GM19468 (cell line): ENCODE measurements at regions not wholly inside any gene's neighbourhood (a gene's known extent, or its start where the extent isn't known, plus 50 kb on each side); places are given as distances from the start of the nearest gene placed in this dataset.
"Not testable (repeated sequence)": the region's sequence is repeated elsewhere in the genome, so short reads cannot be mapped to it uniquely, and the experiment has no call there.

Source experiments
- ATAC-seq: cut with Tn5 transposase; IDR thresholded peaks from one replicate; pipeline ENCODE4 v1.9.1; 2021; ENCODE audit warnings: mild to moderate bottlenecking, moderate library complexity, moderate number of reproducible peaks; ENCODE audit not compliant: unreplicated experiment; ENCODE audit errors: extremely low read depth

- no peak for ATAC-seq
Observed at GRCh38 chrX:150202641-150203247, 160.4 kb upstream of the MAMLD1 start.

GRCh38 chrX:150203248-150203645 lies 159.9 kb upstream of the MAMLD1 start:
- ATAC-seq, result no peak

GRCh38 chrX:150205011-150205410 lies 158.1 kb upstream of the MAMLD1 start:
- no peak for ATAC-seq

- ATAC-seq, result no peak
Observed at GRCh38 chrX:150207733-150208132, 155.4 kb upstream of the MAMLD1 start.

GRCh38 chrX:150211988-150212387 lies 151.1 kb upstream of the MAMLD1 start:
- ATAC-seq, result no peak

- no peak for ATAC-seq
Observed at GRCh38 chrX:150212672-150213480, 150.2 kb upstream of the MAMLD1 start.

- ATAC-seq, result no peak
Observed at GRCh38 chrX:150213481-150214030, 149.6 kb upstream of the MAMLD1 start.

- ATAC-seq, result not testable (repeated sequence)
Observed at GRCh38 chrX:150216000-150216399, 147.1 kb upstream of the MAMLD1 start.

- no peak for ATAC-seq
Observed at GRCh38 chrX:150216716-150217115, 146.4 kb upstream of the MAMLD1 start.

- no peak for ATAC-seq
Observed at GRCh38 chrX:150217609-150218008, 145.5 kb upstream of the MAMLD1 start.

- no peak for ATAC-seq
Observed at GRCh38 chrX:150219374-150220185, 143.5 kb upstream of the MAMLD1 start.

GRCh38 chrX:150223176-150224015 lies 139.7 kb upstream of the MAMLD1 start:
- no peak for ATAC-seq

GRCh38 chrX:150224676-150225075 lies 138.4 kb upstream of the MAMLD1 start:
- no peak for ATAC-seq

- no peak for ATAC-seq
Observed at GRCh38 chrX:150225266-150225665, 137.9 kb upstream of the MAMLD1 start.

- no peak for ATAC-seq
Observed at GRCh38 chrX:150225756-150226155, 137.4 kb upstream of the MAMLD1 start.

GRCh38 chrX:150226223-150226965 lies 136.7 kb upstream of the MAMLD1 start:
- ATAC-seq, result no peak

GRCh38 chrX:150227321-150227860 lies 135.7 kb upstream of the MAMLD1 start:
- no peak for ATAC-seq

- ATAC-seq, result no peak
Observed at GRCh38 chrX:150227873-150228410, 135.2 kb upstream of the MAMLD1 start.

- no peak for ATAC-seq
Observed at GRCh38 chrX:150228431-150228830, 134.7 kb upstream of the MAMLD1 start.
